ENCODE measurements at regions not wholly inside any gene's neighbourhood (a gene's known extent, or its start where the extent isn't known, plus 50 kb on each side); places are given as distances from the start of the nearest gene placed in this dataset.

DNA sequence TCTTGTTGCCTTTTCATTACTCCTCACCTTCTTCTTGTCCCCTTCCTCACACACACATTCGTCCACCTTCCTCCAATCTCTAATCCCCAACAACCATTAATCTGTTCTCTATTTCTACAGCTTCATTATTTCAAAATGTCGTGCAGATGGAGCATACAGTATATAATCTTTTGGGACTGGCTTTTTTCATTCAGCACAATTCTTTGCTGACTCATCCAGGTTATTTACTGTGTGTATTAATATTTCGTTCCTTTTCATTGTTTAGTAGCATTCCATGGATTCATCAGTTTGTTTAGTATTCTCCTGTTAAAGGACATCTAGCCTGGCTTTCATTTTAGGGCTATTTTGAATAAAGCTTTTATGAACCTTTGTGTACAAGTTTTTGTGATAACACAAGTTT is 159.3 kb downstream of the PTPN20 start:
- TF ChIP-seq CTCF (IDR thresholded peaks at IDR 0.05) (no peak), EZH2 (IDR thresholded peaks at IDR 0.05; ENCODE audit: borderline replicate concordance, insufficient read depth, low read depth, low read length, poor library complexity, severe bottlenecking) (no peak)
